GM12872 (cell line): ENCODE measurements at regions not wholly inside any gene's neighbourhood (a gene's known extent, or its start where the extent isn't known, plus 50 kb on each side); places are given as distances from the start of the nearest gene placed in this dataset.

Experiments used
- CTCF ChIP-seq: IDR thresholded peaks from 3 replicates; pipeline ENCODE4 v1.5.1; 2011; ENCODE audit warnings: low read depth, mild to moderate bottlenecking, low read length, moderate library complexity; ENCODE audit not compliant: insufficient read depth

- no peak for TF ChIP-seq CTCF
Observed at GRCh38 chr7:149610441-149611011, 112.9 kb upstream of the ZNF746 start.

- no peak for TF ChIP-seq CTCF
Observed at GRCh38 chr7:149608168-149608567, 110.6 kb upstream of the ZNF746 start.

GRCh38 chr7:149607683-149608082 lies 110.1 kb upstream of the ZNF746 start:
- TF ChIP-seq CTCF = no peak

GRCh38 chr7:149606826-149607225 lies 109.2 kb upstream of the ZNF746 start:
- TF ChIP-seq CTCF = no peak

GRCh38 chr7:149605696-149606095 lies 108.1 kb upstream of the ZNF746 start:
- TF ChIP-seq CTCF = no peak

GRCh38 chr7:149604521-149604920 lies 106.9 kb upstream of the ZNF746 start:
- no peak for TF ChIP-seq CTCF

GRCh38 chr7:149599636-149600206 lies 102.1 kb upstream of the ZNF746 start:
- TF ChIP-seq CTCF = no peak
